Ammon's horn (tissue), 1 donor: ENCODE measurements at regions not wholly inside any gene's neighbourhood (a gene's known extent, or its start where the extent isn't known, plus 50 kb on each side); places are given as distances from the start of the nearest gene placed in this dataset.
"Not testable (repeated sequence)": the region's sequence is repeated elsewhere in the genome, so short reads cannot be mapped to it uniquely, and the experiment has no call there.

Experiments
- DNase-seq: peaks from one replicate; pipeline ENCODE4 v3.0.0-alpha.2; 2016; ENCODE audit warnings: low spot score

DNA sequence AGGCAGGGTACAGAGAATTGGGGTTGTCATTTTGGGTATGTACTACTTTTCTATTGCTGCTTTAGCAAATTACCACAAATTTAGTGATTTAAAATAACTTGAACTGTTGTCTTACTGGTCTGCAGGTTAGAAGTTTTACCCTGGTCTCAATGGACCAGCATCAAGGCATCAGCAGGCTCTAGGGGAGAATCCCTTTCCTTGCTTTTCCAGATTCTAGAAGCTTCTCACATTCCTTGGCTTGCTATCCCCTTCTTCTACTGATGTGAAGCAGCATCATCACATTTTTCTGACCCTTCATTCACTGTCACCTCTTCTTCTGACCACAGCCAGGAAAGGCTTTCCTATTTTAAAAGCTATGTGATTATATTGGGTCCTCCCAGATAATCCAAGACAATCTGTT, 237.8 kb upstream of the RBMS1 start:
- no peak for DNase-seq

DNA sequence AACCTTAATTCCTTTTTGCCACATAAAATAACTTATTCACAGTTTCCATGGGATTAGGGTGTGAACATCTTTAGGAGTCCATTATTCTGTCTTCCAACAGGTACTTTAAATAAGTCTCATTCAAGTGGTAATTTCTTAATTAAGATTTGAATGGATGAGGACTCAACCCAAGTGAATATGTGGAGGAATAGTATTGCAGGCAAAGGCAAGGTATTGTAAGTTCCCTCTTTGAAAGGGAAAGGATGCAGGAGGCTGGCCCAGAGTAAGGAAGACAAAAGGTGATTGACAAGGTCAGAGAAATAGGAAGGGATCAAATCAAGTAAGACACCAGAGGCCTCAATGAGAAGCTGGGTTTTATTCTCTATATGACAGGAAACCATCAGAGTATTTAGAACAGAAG, 238.2 kb upstream of the RBMS1 start:
- no peak for DNase-seq

DNA sequence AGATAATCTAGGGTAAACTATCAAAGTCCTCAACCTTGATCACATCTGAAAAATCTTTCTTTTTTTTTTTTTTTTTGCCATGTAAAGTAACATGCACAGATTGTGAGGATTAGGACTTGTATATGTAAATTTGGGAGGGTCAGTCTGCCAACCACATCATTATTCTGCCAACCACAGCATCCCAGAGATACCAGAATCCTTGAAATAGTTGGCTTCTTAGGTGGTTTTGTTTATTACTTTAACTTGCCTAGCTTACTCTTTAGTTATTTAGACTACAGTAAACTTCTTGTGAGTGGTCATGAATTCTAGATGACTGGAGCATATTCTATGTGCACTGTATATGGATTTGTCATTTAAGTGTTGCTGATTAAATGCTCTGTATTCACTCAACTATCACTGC, 242.1 kb upstream of the RBMS1 start:
- DNase-seq = no peak

DNA sequence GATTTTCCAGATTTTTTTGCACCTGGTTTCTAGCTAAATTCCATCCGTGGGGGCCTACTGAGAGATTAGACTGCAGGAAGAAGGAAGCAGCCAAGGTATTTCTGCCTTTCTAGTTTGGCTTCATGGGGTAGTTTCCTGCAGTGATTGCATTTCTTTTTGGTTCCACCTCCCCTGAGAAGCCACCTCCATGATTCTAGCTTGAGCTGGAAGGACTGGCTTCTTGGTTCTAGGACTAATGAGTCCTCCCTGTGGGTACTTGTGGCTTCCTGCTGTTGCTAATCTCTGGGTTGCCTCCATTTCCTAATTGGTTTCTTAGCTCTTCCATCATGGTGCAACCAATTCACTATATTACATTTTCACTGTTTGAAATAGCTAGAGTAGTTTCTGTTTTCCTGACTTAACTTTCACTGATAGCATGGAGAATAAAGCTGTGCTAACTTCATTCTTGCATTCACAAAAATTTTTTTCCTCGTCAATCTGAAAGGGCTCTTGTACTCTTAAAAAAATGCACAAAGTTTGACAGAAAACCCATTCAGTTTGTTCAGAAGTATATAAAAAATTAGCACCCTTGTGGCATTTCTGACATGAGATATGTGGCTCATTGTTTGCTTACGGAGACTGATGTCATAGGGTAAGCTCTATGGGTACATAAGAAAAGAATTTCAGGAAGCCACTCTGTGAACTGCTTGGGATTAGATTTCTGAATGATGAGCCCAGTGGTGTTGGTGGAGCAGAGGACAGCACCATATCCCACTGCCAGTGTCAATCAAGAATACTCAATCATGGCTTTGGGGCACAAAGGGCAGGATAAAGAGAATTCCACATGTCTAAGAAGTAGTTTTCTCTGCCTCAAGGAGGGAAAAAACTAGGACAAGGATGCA, 242.8 kb upstream of the RBMS1 start:
- DNase-seq = no peak

DNA sequence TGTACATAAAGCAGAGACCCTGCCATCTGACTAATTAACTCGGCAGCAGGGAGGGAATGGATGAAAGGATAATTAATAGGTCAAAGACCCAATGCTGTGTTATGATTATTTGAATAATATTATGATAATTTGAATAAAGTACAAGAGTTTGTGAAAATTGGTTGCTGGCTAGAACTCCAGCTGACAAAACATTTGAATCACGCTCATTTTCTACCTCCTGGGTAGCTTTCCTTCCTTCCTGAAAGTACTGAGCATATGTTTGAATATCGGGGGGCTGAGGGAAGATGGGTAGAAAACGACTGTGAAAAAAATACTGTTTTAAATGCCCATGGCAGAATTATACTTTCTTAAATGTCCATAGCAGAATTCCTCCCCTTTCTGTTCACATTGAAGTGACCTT, 243.6 kb upstream of the RBMS1 start:
- DNase-seq = no peak

DNA sequence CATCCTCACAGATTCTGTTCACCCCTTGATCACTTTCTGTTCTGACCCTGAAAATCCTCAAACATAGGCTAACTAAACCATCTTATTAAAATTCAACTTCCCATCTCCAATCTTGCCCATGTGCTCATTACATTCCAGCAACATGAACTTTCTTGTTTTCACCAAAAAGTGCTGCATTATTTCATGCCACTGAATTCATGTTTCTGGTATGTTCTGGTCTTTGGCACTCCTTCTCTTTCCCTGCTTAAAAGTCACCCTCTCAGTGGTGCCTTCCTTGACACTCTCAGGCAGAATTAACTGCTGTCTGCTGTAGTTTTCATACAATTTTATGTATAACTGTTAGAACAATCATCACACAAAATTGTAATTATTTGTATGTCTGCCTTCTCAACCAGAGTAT, 247.7 kb upstream of the RBMS1 start:
- no peak for DNase-seq

DNA sequence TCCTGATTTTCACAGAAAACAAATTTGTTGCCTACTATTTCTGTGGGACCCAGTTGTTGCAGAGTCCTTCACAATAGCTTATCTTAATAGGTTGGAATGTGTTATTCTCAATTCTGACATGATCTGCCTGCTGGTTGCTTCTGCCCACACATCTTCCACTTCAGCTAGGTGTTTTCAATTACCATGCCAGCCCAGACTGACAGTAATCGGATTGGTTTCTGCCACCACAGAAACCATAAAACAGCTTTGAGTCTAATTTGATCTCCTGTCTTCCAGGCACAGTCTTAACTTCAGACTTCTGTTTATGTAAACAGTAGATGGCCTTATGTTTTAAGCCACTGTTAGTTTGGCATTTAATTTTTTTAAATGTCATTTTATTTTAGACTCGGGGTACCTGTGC, 248.2 kb upstream of the RBMS1 start:
- DNase-seq = no peak

DNA sequence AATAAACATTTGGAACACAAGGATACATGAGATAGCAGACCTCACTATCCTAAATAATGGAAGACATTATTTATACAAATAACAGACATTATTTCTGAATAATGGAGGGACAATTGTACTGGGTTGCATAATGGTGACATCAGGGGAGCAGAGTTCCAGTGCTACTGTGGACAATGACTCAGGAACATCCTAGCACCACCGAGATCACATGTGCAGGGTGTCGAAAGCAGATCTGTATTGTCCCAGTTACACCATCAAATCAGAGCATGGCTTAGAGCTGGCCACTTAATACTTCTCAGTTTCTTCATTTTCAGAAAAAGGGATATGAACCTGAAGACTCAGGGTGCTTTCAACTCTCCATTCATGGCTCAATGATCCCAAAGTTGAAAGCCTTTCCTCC, 249.1 kb upstream of the RBMS1 start:
- DNase-seq = no peak

DNA sequence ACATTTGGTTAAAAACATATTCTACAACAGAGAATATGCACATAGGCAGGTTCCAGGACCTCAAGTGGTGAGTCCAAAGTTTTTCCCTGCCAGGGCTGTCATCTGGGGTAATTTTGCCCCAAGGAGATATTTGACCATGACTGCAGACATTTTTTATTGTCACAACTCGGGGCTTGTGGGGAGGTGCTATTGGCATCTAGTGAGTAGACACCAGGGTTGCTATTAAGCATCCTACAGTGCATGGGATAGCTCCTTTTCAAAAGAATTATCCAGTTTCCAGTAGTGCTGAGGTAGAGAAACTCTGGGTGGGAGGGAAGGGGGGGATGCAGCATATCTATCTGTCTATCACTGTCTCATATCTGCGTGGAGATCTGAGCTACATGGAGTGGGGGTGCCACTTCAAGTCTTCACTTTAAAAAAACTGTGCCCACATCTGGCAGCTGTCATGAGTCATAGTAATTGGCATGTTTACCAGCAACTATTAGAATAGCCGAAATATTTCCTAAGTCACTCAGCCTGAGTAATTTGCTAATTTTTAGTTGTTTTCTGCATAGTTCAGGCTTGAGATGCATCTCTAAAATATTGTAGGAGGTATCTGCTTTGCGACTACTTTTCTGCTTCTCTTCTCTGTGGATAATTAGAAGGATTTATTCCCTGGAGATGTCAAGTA, 254.0 kb upstream of the RBMS1 start:
- no peak for DNase-seq

DNA sequence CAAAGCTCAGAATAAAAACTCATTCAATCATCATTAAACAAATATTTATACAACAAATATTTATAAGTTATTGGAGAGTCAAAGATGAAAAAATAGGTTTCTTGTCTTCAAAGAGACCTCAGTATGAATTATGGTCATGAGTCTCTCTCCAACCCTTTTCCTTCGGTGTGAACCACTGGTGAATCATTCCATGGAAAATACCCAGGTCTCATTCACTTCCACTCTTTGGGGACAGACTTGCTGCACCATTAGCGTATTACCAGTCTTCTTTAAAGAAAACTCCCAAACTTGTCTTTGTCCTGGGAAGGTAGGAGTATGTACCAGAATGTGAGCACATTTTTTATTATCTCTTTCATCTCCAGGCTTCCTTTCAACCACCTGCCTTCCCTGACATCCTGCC, 257.4 kb upstream of the RBMS1 start:
- DNase-seq = no peak

DNA sequence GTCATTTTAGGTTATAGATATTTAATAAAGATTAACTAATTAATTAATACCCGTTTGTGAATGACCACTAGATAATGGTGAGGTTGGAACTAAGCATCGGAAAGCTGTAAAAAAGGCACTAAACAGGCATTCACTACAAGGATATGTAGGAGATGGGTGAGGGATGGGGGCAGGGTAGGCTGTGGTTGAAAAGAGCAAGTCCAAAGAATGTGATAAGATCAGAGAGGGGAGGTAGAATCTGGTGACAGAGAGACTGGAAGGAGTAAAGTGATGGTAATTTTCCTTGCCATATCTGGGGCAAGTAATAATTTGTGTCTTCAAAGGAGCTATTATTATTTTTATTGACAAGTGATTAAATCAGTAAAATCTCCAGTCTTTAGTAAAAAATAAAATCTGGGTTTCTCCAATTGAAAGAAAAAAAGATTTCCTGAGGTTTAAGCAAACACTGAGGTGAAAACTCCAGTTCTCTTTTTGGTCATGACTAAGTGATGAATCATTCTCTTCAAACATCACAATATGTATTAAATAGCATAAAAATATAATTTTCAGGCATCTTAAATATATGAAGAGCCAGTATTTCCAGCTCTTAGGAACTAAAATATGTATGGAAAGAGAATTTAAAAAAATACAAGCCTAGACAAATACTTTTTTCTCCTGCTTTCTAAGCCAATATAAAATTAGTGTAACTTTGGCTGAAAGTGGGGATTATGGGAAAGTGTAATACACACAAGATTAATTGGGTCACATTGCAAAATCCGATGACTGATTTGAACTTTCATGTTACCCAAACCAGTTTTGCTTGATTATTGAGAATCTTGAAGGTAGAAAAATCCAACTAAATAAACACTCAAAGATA, 259.1 kb upstream of the RBMS1 start:
- DNase-seq = no peak

DNA sequence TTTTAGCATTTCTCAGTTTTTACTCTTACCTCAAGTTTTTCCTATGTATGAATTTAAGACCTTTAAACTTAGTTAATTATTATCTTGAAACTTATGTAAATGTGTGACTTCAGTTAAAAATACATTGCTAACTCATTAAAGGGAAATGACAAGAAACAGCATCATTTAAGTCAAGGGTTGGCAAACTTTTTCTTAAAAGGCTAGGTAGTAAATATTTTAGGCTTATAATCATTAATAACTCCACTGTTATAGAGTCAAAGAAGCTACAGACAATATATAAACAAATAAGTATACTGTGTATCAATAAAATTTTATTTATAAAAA, 259.7 kb upstream of the RBMS1 start:
- no peak for DNase-seq

DNA sequence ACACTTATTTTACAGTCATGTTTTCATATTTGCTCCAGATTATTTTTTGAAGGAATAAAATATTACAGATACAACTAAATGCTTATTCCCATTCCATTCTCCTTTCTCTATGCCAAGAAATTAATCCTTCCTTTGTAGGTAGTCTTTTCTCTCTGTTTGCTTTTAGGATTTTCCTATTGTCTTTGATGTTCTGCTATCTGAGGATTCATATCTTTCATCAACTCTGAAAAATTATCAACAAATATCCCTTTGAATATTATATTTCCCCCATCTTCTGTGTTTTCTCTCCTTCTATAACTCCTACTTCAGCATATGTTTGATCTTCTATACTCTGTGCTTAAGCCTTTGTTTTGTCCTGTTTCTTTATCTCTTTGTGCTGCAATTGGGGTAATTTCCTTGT, 260.4 kb upstream of the RBMS1 start:
- DNase-seq = no peak

DNA sequence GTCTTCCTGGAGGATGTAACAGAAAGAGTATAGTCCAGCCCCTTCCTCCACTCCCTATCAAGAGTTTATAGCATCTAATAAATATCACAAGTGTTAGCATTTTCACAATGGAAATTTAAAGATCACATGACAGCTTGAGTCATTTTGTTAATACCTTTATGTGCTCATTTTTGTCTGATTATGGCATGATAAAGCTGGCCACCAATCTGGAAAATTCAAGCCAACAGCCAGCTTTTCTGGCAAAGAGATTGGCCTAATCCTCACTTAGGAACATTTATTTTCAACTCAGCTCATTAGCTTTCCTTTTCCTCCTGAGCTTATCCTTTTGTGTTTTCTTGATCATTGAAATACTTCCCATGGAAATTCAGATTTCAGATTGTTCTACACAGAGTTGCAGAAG, 262.9 kb upstream of the RBMS1 start:
- DNase-seq = no peak

DNA sequence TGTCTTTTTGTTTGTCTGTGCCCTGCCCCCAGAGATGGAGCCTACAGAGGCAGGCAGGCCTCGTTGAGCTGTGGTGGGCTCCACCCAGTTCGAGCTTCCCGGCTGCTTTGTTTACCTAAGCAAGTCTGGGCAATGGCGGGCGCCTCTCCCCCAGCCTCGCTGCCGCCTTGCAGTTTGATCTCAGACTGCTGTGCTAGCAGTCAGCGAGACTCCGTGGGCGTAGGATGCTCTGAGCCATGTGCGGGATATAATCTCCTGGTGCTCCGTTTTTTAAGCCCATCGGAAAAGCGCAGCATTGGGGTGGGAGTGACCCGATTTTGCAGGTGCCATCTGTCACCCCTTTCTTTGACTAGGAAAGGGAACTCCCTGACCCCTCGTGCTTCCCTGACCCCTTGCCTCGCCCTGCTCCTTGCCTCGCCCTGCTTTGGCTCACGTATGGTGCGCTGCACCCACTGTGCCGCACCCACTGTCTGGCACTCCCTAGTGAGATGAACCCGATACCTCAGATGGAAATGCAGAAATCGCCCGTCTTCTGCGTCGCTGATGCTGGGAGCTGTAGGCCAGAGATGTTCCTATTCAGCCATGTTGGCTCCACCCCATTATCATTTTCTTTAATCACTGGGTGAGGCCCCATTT, 269.0 kb upstream of the RBMS1 start:
- DNase-seq = not testable (repeated sequence)

DNA sequence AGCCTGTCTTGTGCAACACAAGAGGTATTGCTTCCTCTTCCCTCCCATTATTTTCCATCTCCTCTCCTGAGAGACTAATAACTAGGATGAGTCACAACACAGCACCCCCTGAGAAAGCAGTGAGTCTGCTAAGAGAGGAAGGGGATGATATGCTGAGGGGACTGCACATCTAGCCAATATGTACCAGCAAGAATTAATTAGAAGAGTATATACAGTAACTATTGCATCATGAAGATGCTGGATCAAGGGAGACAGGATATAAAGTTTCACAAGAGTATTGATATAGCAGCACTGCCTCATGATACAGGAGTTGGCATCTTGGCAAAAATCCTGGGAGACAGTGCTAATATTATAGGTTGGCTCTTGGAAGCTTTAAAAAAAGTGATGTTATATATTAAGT, 289.9 kb upstream of the RBMS1 start:
- no peak for DNase-seq

DNA sequence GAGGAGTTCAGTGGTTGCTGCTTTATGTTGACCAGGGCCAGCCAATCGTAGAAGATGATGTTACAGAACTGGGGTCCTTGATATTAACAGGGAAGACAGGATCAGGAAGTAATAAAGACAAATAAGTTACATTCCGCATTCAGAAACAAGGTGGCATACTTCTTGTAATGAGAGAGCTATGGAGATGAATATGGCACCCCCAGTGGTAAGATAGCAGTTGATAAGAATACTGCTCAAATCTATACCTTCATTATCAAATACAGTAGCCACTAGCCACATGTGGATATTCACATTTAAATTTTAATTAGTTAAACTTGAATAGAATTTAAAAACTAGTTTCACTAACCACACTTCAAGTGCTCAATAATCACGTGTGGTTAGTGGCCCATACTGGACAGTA, 290.4 kb upstream of the RBMS1 start:
- no peak for DNase-seq

DNA sequence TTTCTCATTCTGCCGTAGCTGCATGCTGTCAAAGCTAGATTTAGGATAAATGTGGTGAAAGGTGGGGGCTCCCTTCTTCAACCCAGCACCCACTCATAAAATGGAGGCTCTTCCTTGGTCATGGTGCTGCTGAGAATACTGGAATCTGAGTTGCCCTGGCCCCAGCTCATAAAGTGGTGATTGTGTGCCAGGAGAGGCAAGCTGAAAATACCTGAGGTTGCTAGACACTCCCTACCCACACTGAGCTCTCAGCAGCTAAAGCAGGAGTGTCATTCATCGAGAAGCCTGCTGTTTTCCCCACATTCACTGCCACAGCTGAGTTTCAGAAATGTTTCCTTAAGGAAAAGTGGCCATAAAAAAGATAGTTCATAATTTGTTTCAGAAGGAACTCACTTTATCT, 297.1 kb upstream of the RBMS1 start:
- no peak for DNase-seq

DNA sequence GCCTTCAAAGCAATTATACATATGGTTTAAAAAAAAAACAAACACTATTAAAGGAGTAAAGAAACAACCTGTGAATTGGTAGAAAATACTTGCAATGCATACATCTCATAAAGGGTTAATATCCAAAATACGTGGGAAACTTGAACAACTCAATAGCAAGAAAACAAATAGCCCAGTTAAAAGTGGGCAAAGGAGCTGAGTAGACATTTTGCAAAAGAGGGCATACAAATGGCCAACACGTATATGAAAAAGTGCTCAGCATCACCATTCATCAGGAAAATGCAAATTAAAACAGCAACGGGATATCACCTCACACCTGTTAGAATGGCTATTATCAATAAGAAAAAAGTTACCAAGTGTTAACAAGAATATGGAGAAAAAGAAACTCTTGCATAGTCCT, 298.3 kb upstream of the RBMS1 start:
- DNase-seq = no peak

DNA sequence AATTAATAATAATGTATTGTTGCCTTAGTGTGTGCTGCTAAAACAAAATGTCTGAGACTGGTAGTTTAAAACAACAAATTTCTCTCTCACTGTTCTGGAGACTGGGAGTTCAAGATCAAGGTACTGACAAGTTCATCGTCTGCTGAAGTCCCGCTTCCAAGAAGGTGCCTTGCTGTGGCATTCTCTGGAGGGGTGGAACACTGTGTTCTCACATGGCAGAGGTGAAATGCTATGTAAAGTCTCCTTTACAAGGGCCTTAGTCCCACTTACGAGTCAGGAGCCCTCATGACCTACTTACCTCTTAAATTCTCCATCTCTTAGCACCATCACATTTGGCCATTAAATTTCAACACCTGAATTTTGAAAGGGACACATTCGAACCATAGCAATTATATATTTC, 299.2 kb upstream of the RBMS1 start:
- DNase-seq = no peak

DNA sequence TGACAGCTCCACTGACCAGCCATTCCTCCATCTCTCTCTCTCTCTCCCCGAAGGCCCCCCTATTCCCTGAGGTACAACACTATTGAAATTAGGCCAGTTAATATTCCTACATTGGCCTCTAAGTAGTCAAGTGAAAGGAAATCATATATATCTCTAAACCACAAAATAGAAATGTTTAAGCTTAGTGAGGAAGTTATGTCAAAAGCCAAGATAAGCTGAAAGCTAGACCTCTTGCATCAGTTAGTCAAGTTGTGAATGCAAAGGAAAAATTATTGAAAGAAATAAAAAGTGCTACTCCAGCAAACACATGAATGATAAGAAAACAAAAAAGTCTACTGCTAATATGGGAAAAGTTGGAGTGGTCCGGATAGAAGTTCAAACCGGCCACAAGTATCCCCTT, 301.3 kb upstream of the RBMS1 start:
- no peak for DNase-seq

DNA sequence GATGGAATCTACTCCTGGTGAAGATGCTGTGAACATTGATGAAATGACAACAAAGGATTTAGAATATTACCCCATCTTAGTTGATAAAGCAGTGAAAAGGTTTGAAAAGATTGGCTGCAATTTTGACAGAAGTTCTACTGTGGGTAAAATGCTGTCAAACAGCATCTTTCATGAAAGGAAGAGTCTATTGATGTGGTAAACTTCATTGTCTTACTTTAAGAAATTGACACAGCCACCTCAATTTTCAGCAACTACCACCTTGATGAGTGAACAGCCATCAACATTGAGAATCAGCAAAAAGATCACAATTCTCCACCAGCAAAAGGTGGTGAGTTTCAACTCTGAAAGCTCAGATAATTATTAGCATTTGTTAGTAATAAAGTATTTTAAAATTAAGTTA, 310.3 kb upstream of the RBMS1 start:
- DNase-seq = no peak

DNA sequence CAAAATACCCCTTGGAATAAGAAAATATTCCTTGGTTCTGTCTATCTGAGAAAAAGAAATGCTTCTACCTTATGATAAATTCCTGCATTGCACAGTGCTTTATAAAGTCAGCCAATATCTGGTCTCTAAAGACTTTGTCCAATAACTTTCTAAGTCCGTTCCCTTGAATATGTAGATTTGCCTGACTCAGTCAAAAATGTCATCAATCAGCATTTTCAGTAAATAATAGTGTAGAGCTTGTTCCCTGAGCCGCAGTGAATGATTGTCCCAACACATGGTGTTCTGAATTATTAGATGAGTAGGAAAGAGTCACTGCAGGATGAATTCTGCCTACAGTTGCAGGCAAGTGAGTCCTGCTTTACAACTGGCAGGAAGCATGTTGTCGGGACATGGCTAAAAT, 316.8 kb upstream of the RBMS1 start:
- DNase-seq = no peak
